ENCODE measurements at regions not wholly inside any gene's neighbourhood (a gene's known extent, or its start where the extent isn't known, plus 50 kb on each side); places are given as distances from the start of the nearest gene placed in this dataset.
"Not testable (repeated sequence)": the region's sequence is repeated elsewhere in the genome, so short reads cannot be mapped to it uniquely, and the experiment has no call there.

GRCh38 chr2:215830304-215830703, 183.0 kb downstream of the MREG start:
- no peak for DNase-seq

- no peak for DNase-seq
These were observed 184.1 kb downstream of the MREG start for GRCh38 chr2:215829261-215829660.

- DNase-seq = peak; percentile 17
These were observed 184.7 kb downstream of the MREG start for GRCh38 chr2:215828528-215829184.

- no peak for DNase-seq
These were observed 186.4 kb downstream of the MREG start for GRCh38 chr2:215826838-215827441.

GRCh38 chr2:215826376-215826775, 187.0 kb downstream of the MREG start:
- no peak for DNase-seq

- no peak for DNase-seq
These were observed 187.6 kb downstream of the MREG start for GRCh38 chr2:215825707-215826106.

- not testable (repeated sequence) for DNase-seq
These were observed 192.1 kb downstream of the MREG start for GRCh38 chr2:215821298-215821697.

- DNase-seq = not testable (repeated sequence)
These were observed 193.6 kb downstream of the MREG start for GRCh38 chr2:215819713-215820112.

- DNase-seq = no peak
These were observed 196.3 kb downstream of the MREG start for GRCh38 chr2:215817046-215817445.

GRCh38 chr2:215816424-215816823, 196.9 kb downstream of the MREG start:
- no peak for DNase-seq

- no peak for DNase-seq
These were observed 197.4 kb downstream of the MREG start for GRCh38 chr2:215815960-215816359.

GRCh38 chr2:215812966-215813365, 200.4 kb downstream of the MREG start:
- DNase-seq = no peak

GRCh38 chr2:215811409-215812345, 201.7 kb downstream of the MREG start:
- DNase-seq = no peak

- DNase-seq = no peak
These were observed 202.3 kb downstream of the MREG start for GRCh38 chr2:215811003-215811402.

- no peak for DNase-seq
These were observed 204.4 kb downstream of the MREG start for GRCh38 chr2:215808996-215809395.

- no peak for DNase-seq
These were observed 205.2 kb downstream of the MREG start for GRCh38 chr2:215808194-215808593.

GRCh38 chr2:215805493-215805892, 207.9 kb downstream of the MREG start:
- DNase-seq = no peak

GRCh38 chr2:215803150-215803549, 210.2 kb downstream of the MREG start:
- no peak for DNase-seq

GRCh38 chr2:215799194-215799593, 214.2 kb downstream of the MREG start:
- DNase-seq = no peak

- no peak for DNase-seq
These were observed 215.7 kb downstream of the MREG start for GRCh38 chr2:215797676-215798075.

- DNase-seq = no peak
These were observed 217.1 kb downstream of the MREG start for GRCh38 chr2:215796140-215796855.

GRCh38 chr2:215794829-215795546, 218.4 kb downstream of the MREG start:
- DNase-seq = no peak
